ENCODE measurements at regions not wholly inside any gene's neighbourhood (a gene's known extent, or its start where the extent isn't known, plus 50 kb on each side); places are given as distances from the start of the nearest gene placed in this dataset.
"Not testable (repeated sequence)": the region's sequence is repeated elsewhere in the genome, so short reads cannot be mapped to it uniquely, and the experiment has no call there.

GRCh38 chr5:7157083-7157482 is 238.9 kb upstream of the ADCY2 start:
- H3K27ac ChIP-seq (ENCODE audit: low read depth, low read length, poor library complexity, severe bottlenecking) = no peak overlapping the region
- H4K20me1 ChIP-seq (ENCODE audit: insufficient read depth, low read length) = no peaks in the 10 kb centered on the region
- no peak overlapping the region for H3K4me2 ChIP-seq (ENCODE audit: low read length)
- no TSS peak for BruUV-seq (replicated peaks)
- H3K9me3 ChIP-seq (ENCODE audit: low read length) = no peaks in the 10 kb centered on the region
- no peaks in the 10 kb centered on the region for H3K9me2 ChIP-seq (ENCODE audit: insufficient read depth, low read length)
- CTCF ChIA-PET (ENCODE audit: unreplicated experiment) = no interaction called here
- POLR2A ChIA-PET = no interaction called here
- no peaks in the 10 kb centered on the region for H3K36me3 ChIP-seq (ENCODE audit: insufficient read depth, low read length)
- no peak for DNase-seq (ENCODE audit: low spot score)
- no peaks in the 10 kb centered on the region for H3K79me2 ChIP-seq (ENCODE audit: insufficient read depth, low read depth, low read length)
- H2AFZ ChIP-seq (ENCODE audit: low read length) = no peak overlapping the region
- no peak overlapping the region for H3K4me3 ChIP-seq (ENCODE audit: low read depth, low read length, poor library complexity, severe bottlenecking)
- H3K4me1 ChIP-seq (ENCODE audit: insufficient read depth, low read length, poor library complexity, severe bottlenecking) = no peaks in the 10 kb centered on the region
- TF ChIP-seq, protein P1, sequence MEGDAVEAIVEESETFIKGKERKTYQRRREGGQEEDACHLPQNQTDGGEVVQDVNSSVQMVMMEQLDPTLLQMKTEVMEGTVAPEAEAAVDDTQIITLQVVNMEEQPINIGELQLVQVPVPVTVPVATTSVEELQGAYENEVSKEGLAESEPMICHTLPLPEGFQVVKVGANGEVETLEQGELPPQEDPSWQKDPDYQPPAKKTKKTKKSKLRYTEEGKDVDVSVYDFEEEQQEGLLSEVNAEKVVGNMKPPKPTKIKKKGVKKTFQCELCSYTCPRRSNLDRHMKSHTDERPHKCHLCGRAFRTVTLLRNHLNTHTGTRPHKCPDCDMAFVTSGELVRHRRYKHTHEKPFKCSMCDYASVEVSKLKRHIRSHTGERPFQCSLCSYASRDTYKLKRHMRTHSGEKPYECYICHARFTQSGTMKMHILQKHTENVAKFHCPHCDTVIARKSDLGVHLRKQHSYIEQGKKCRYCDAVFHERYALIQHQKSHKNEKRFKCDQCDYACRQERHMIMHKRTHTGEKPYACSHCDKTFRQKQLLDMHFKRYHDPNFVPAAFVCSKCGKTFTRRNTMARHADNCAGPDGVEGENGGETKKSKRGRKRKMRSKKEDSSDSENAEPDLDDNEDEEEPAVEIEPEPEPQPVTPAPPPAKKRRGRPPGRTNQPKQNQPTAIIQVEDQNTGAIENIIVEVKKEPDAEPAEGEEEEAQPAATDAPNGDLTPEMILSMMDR (conservative IDR thresholded peaks at IDR 0.05; ENCODE audit: low read length) = no peak
- no peak for TF ChIP-seq EZH2phosphoT487 (IDR thresholded peaks at IDR 0.05; ENCODE audit: borderline replicate concordance, low read depth, low read length)
- intact Hi-C loops (cut with micrococcal nuclease; ENCODE audit: unreplicated experiment) = no loop called here

- H3K4me3 ChIP-seq (ENCODE audit: low read depth, low read length, poor library complexity, severe bottlenecking) = no peak overlapping the region
- no peaks in the 10 kb centered on the region for H3K36me3 ChIP-seq (ENCODE audit: insufficient read depth, low read length)
- DNase-seq (ENCODE audit: low spot score) = no peak
- H3K9me2 ChIP-seq (ENCODE audit: insufficient read depth, low read length) = no peaks in the 10 kb centered on the region
- TF ChIP-seq EZH2phosphoT487 (IDR thresholded peaks at IDR 0.05; ENCODE audit: borderline replicate concordance, low read depth, low read length) = no peak
- TF ChIP-seq, protein P1 (conservative IDR thresholded peaks at IDR 0.05; ENCODE audit: low read length) = no peak
- H3K79me2 ChIP-seq (ENCODE audit: insufficient read depth, low read depth, low read length) = no peaks in the 10 kb centered on the region
- no peaks in the 10 kb centered on the region for H3K4me1 ChIP-seq (ENCODE audit: insufficient read depth, low read length, poor library complexity, severe bottlenecking)
- H4K20me1 ChIP-seq (ENCODE audit: insufficient read depth, low read length) = no peaks in the 10 kb centered on the region
- ChIA-PET POLR2A (no interaction called here), CTCF (ENCODE audit: unreplicated experiment) (no interaction called here)
- no peaks in the 10 kb centered on the region for H3K9me3 ChIP-seq (ENCODE audit: low read length)
- no peak overlapping the region for H3K27ac ChIP-seq (ENCODE audit: low read depth, low read length, poor library complexity, severe bottlenecking)
- intact Hi-C loops (cut with micrococcal nuclease; ENCODE audit: unreplicated experiment) = no loop called here
- BruUV-seq (replicated peaks) = no TSS peak
- no peak overlapping the region for H3K4me2 ChIP-seq (ENCODE audit: low read length)
- no peak overlapping the region for H2AFZ ChIP-seq (ENCODE audit: low read length)
Measured at GRCh38 chr5:7169240-7169878, 226.6 kb upstream of the ADCY2 start.

DNA sequence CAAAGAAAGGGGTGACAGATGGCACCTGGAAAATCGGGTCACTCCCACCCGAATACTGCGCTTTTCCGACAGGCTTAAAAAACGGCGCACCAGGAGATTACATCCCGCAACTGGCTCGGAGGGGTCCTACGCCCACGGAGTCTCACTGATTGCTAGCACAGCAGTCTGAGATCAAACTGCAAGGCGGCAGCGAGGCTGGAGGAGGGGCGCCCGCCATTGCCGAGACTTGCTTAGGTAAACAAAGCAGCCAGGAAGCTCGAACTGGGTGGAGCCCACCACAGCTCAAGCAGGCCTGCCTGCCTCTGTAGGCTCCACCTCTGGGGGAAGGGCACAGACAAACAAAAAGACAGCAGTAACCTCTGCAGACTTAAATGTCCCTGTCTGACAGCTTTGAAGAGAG is 225.2 kb upstream of the ADCY2 start:
- CTCF ChIA-PET (ENCODE audit: unreplicated experiment); H3K4me3 ChIP-seq (ENCODE audit: low read depth, low read length, poor library complexity, severe bottlenecking); H3K9me2 ChIP-seq (ENCODE audit: insufficient read depth, low read length); H3K36me3 ChIP-seq (ENCODE audit: insufficient read depth, low read length); BruUV-seq (replicated peaks); H2AFZ ChIP-seq (ENCODE audit: low read length); H3K4me2 ChIP-seq (ENCODE audit: low read length); H3K4me1 ChIP-seq (ENCODE audit: insufficient read depth, low read length, poor library complexity, severe bottlenecking); DNase-seq (ENCODE audit: low spot score); H3K79me2 ChIP-seq (ENCODE audit: insufficient read depth, low read depth, low read length); H3K27ac ChIP-seq (ENCODE audit: low read depth, low read length, poor library complexity, severe bottlenecking); H3K9me3 ChIP-seq (ENCODE audit: low read length); intact Hi-C loops (cut with micrococcal nuclease; ENCODE audit: unreplicated experiment); H4K20me1 ChIP-seq (ENCODE audit: insufficient read depth, low read length): not testable (repeated sequence)
- POLR2A ChIA-PET = interaction anchor here (0.7 kb wide), 1 partner anchor 1860 kb away, joined by 3 read pairs; no protein-coding TSS in a partner anchor
